ENCODE measurements at regions not wholly inside any gene's neighbourhood (a gene's known extent, or its start where the extent isn't known, plus 50 kb on each side); places are given as distances from the start of the nearest gene placed in this dataset.

GRCh38 chr14:51439896-51440295, 199.8 kb downstream of the TMX1 start:
- TF ChIP-seq TAF1 (IDR thresholded peaks at IDR 0.05; ENCODE audit: borderline replicate concordance, low read depth, low read length) (no peak), POLR2AphosphoS5 (IDR thresholded peaks at IDR 0.05; ENCODE audit: low read depth, low read length) (no peak), POLR2A (IDR thresholded peaks at IDR 0.05; ENCODE audit: low read depth, low read length) (no peak)
